Endothelial cell of umbilical vein (primary cell): ENCODE measurements at regions not wholly inside any gene's neighbourhood (a gene's known extent, or its start where the extent isn't known, plus 50 kb on each side); places are given as distances from the start of the nearest gene placed in this dataset.

Experiments
- BruUV-seq: library from RNA; stranded (reverse); fragments of 400-500 nt; replicated peaks from 2 replicates; lab custom pipeline; 2021; lab: Mats Ljungman, UMichigan
- CTCF ChIA-PET: fragments of 300-600, 350-600 bp; sonication (Branson Sonifier 250); formaldehyde crosslinking; loops from one replicate; lab custom pipeline; 2021; ENCODE audit warnings: antibody characterized with exemption, inconsistent platforms; lab: Charles Lee
- POLR2A ChIA-PET: fragments of 300-600, 350-600 bp; sonication (Branson Sonifier 250); formaldehyde crosslinking; loops from one replicate; lab custom pipeline; 2021; ENCODE audit warnings: antibody characterized with exemption, inconsistent platforms; lab: Charles Lee
- DNase-seq: peaks from one replicate; pipeline ENCODE4 v3.0.0-alpha.2; 2011; ENCODE audit warnings: low read depth, low spot score
- FAIRE-seq: peaks from 2 replicates; lab custom pipeline; 2011; peaks lifted over from hg19 to GRCh38; lab: Jason Lieb, UNC
- H2AFZ ChIP-seq: 2 replicates; pipeline ENCODE4 v1.6.0; 2012; ENCODE audit warnings: low read depth, low read length, control low read depth, inconsistent platforms
- H3K27ac ChIP-seq: 2 replicates; pipeline ENCODE4 v1.5.1; 2011; ENCODE audit warnings: low read depth, mild to moderate bottlenecking, control low read depth, low read length, moderate library complexity; ENCODE audit not compliant: insufficient read depth
- H3K27me3 ChIP-seq, 2 experiments: 2 replicates each; pipeline versions ENCODE4 v1.6.0 to v1.6.1; 2011; ENCODE audit warnings: low read length in 2 of 2, mixed read lengths in 1 of 2; ENCODE audit not compliant: control insufficient read depth in 2 of 2, insufficient read depth in 2 of 2
- H3K36me3 ChIP-seq, 2 experiments: 2 replicates in 1 of 2; 3 replicates in 1 of 2; pipeline ENCODE4 v1.5.1; 2011; ENCODE audit warnings: low read length in 2 of 2, mild to moderate bottlenecking in 1 of 2, moderate library complexity in 1 of 2; ENCODE audit not compliant: control insufficient read depth in 2 of 2, insufficient read depth in 2 of 2; ENCODE audit errors: extremely low read depth in 1 of 2
- H3K4me1 ChIP-seq: 3 replicates; pipeline ENCODE4 v1.5.1; 2011; ENCODE audit warnings: mild to moderate bottlenecking, low read length; ENCODE audit not compliant: control insufficient read depth, insufficient read depth; ENCODE audit errors: extremely low read depth
- H3K4me2 ChIP-seq: 2 replicates; pipeline ENCODE4 v1.6.1; 2011; ENCODE audit warnings: low read length, control low read depth, mixed read lengths; ENCODE audit not compliant: insufficient read depth
- H3K4me3 ChIP-seq, 3 experiments: fragments of 200-600 bp in 1 of 3; sonication (generic), shearing (Covaris generic) in 1 of 3; replicated peaks in 1 of 3; 2 replicates each; pipeline ENCODE4 v1.5.1; 2011 to 2016; ENCODE audit warnings: control low read depth in 3 of 3, low read length in 3 of 3, mild to moderate bottlenecking in 2 of 3, inconsistent platforms in 1 of 3, low read depth in 1 of 3, moderate library complexity in 1 of 3; ENCODE audit not compliant: insufficient read depth in 1 of 3
- H3K79me2 ChIP-seq: 2 replicates; pipeline ENCODE4 v1.6.0; 2012; ENCODE audit warnings: low read length, inconsistent platforms; ENCODE audit not compliant: control insufficient read depth, insufficient read depth
- H3K9ac ChIP-seq: replicated peaks from 2 replicates; pipeline ENCODE3; 2011; ENCODE audit warnings: low read length, control low read depth; ENCODE audit not compliant: insufficient read depth; ENCODE audit errors: extremely low read depth
- H3K9me1 ChIP-seq: replicated peaks from 3 replicates; pipeline ENCODE4 v1.6.0; 2011; ENCODE audit warnings: mild to moderate bottlenecking, low read length; ENCODE audit not compliant: control insufficient read depth, insufficient read depth; ENCODE audit errors: extremely low read depth
- H3K9me3 ChIP-seq: replicated peaks from 2 replicates; pipeline ENCODE4 v1.5.1; 2012; ENCODE audit warnings: low read length, inconsistent platforms; ENCODE audit not compliant: control insufficient read depth, insufficient read depth
- H4K20me1 ChIP-seq: replicated peaks from 2 replicates; pipeline ENCODE3; 2011; ENCODE audit warnings: mild to moderate bottlenecking, low read length; ENCODE audit not compliant: control insufficient read depth, insufficient read depth; ENCODE audit errors: extremely low read depth
- EZH2 ChIP-seq: IDR thresholded peaks from 2 replicates; pipeline ENCODE4 v1.6.1; 2012; ENCODE audit warnings: borderline replicate concordance, low read depth, mild to moderate bottlenecking, moderate library complexity, low read length, inconsistent platforms; ENCODE audit not compliant: severe bottlenecking
- FOS ChIP-seq: IDR thresholded peaks from 2 replicates; pipeline ENCODE4 v1.6.1; 2011; ENCODE audit warnings: mild to moderate bottlenecking, low read length, moderate library complexity, borderline replicate concordance; ENCODE audit not compliant: insufficient read depth
- GATA2 ChIP-seq: IDR thresholded peaks from 2 replicates; pipeline ENCODE4 v1.7.0; 2011; ENCODE audit warnings: low read depth, mild to moderate bottlenecking, moderate library complexity, mixed read lengths, low read length; ENCODE audit not compliant: insufficient read length, insufficient read depth
- JUN ChIP-seq: IDR thresholded peaks from 2 replicates; pipeline ENCODE4 v1.6.1; 2011; ENCODE audit warnings: borderline replicate concordance, low read depth; ENCODE audit not compliant: insufficient read length, insufficient read depth
- MYC ChIP-seq: IDR thresholded peaks from one replicate; pipeline ENCODE4 v1.6.1; 2011; ENCODE audit warnings: mild to moderate bottlenecking, low read depth, low read length
- POLR2A ChIP-seq: IDR thresholded peaks from 2 replicates; pipeline ENCODE4 v1.6.1; 2012; ENCODE audit warnings: low read depth, mild to moderate bottlenecking, control low read depth, low read length
- POLR2AphosphoS5 ChIP-seq: IDR thresholded peaks from 2 replicates; pipeline ENCODE4 v1.6.1; 2012; ENCODE audit warnings: low read depth, mild to moderate bottlenecking, control low read depth, low read length, moderate library complexity; ENCODE audit not compliant: insufficient read depth
- dilution Hi-C: fragments of 300-500 bp; cut with MboI; formaldehyde crosslinking; loops from one replicate; pipeline ENCODE4 v1.15.0; 2019; ENCODE audit warnings: low sequenced_read_pairs; ENCODE audit not compliant: extremely low pct_ligation_motif_present
- intact Hi-C: fragments of 100-400 bp; cut with micrococcal nuclease; formaldehyde crosslinking; loops from one replicate; pipeline ENCODE4 v1.10.0; 2022
- TF ChIP-seq, protein P1 (sequence below): IDR thresholded peaks from 2 replicates; pipeline ENCODE4 v1.6.1; 2011; ENCODE audit not compliant: insufficient read depth, insufficient read length
- TF ChIP-seq, protein P2 (sequence below), 2 donors: IDR thresholded peaks; 1 replicate in 1 of 2; 2 replicates in 1 of 2; pipeline ENCODE4 v1.5.1; 2011; ENCODE audit warnings: low read length in 2 of 2, mild to moderate bottlenecking in 2 of 2, moderate library complexity in 2 of 2, control low read depth in 1 of 2, inconsistent platforms in 1 of 2, low read depth in 1 of 2; ENCODE audit not compliant: insufficient read depth in 1 of 2; ENCODE audit errors: extremely low read depth in 1 of 2

- no TSS peak for BruUV-seq
- CTCF ChIA-PET: interaction anchor here (1.2 to 1.4 kb wide), 2 partner anchors 9 to 122 kb away, joined by 3 read pairs; no protein-coding TSS in a partner anchor
- intact Hi-C loops (no loop called here), dilution Hi-C loops (no loop called here)
- Histone ChIP-seq H3K36me3 (no peaks in the 10 kb centered on the region), H3K27ac (no peak overlapping the region), H2AFZ (no peak overlapping the region), H3K4me1 (no peaks in the 10 kb centered on the region), H3K9me3 (no peaks in the 10 kb centered on the region), H4K20me1 (no peaks in the 10 kb centered on the region), H3K4me3 (no peak overlapping the region), H3K9me1 (no peaks in the 10 kb centered on the region), H3K79me2 (no peaks in the 10 kb centered on the region), H3K4me2 (no peak overlapping the region), H3K27me3 (no peaks in the 10 kb centered on the region), H3K9ac (no peak overlapping the region)
- FAIRE-seq (no peak), DNase-seq (no peak)
- POLR2A ChIA-PET: no interaction called here
- TF ChIP-seq MYC (no peak), POLR2A (no peak), EZH2 (no peak), JUN (no peak), POLR2AphosphoS5 (no peak), GATA2 (no peak), FOS (no peak)
- TF ChIP-seq, protein P1, sequence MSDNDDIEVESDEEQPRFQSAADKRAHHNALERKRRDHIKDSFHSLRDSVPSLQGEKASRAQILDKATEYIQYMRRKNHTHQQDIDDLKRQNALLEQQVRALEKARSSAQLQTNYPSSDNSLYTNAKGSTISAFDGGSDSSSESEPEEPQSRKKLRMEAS: no peak
- TF ChIP-seq, protein P2, sequence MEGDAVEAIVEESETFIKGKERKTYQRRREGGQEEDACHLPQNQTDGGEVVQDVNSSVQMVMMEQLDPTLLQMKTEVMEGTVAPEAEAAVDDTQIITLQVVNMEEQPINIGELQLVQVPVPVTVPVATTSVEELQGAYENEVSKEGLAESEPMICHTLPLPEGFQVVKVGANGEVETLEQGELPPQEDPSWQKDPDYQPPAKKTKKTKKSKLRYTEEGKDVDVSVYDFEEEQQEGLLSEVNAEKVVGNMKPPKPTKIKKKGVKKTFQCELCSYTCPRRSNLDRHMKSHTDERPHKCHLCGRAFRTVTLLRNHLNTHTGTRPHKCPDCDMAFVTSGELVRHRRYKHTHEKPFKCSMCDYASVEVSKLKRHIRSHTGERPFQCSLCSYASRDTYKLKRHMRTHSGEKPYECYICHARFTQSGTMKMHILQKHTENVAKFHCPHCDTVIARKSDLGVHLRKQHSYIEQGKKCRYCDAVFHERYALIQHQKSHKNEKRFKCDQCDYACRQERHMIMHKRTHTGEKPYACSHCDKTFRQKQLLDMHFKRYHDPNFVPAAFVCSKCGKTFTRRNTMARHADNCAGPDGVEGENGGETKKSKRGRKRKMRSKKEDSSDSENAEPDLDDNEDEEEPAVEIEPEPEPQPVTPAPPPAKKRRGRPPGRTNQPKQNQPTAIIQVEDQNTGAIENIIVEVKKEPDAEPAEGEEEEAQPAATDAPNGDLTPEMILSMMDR (IDR thresholded peaks at IDR 0.05; ENCODE audit: extremely low read depth in 1 of 2, insufficient read depth in 1 of 2, low read depth in 1 of 2, low read length in 2 of 2): no peak
Observed at GRCh38 chr4:128688033-128688721, 121.3 kb upstream of the JADE1 start.
